Spleen (tissue), 11 donors: ENCODE measurements at regions not wholly inside any gene's neighbourhood (a gene's known extent, or its start where the extent isn't known, plus 50 kb on each side); places are given as distances from the start of the nearest gene placed in this dataset.

Experiments
- DNase-seq: peaks from one replicate; pipeline ENCODE4 v3.0.0-alpha.2; 2020
- H3K27ac ChIP-seq, 8 donors: fragments of 200-600 bp; sonication (generic) in 7 of 8; 1 replicate in 4 of 8; 2 replicates in 4 of 8; pipeline versions ENCODE4 v1.5.0 to v1.8.0; 2016 to 2021; ENCODE audit warnings: inconsistent platforms in 4 of 8, mild to moderate bottlenecking in 4 of 8, moderate library complexity in 1 of 8
- H3K27me3 ChIP-seq, 7 donors: fragments of 200-600 bp; sonication (generic) in 6 of 7; replicated peaks in 1 of 7; 1 replicate in 4 of 7; 2 replicates in 3 of 7; pipeline versions ENCODE4 v1.5.0 to v1.8.0; 2016 to 2021; ENCODE audit warnings: inconsistent platforms in 3 of 7, mild to moderate bottlenecking in 1 of 7
- H3K36me3 ChIP-seq, 6 donors: fragments of 200-600 bp; sonication (generic) in 5 of 6; 1 replicate in 4 of 6; 2 replicates in 2 of 6; pipeline versions ENCODE4 v1.5.0 to v1.8.0; 2016 to 2021; ENCODE audit warnings: inconsistent platforms in 2 of 6
- H3K4me1 ChIP-seq, 6 donors: fragments of 200-600 bp; sonication (generic) in 5 of 6; 1 replicate in 3 of 6; 2 replicates in 3 of 6; pipeline versions ENCODE4 v1.5.0 to v1.8.0; 2016 to 2021; ENCODE audit warnings: inconsistent platforms in 3 of 6
- H3K4me3 ChIP-seq, 8 donors: fragments of 200-600 bp; sonication (generic) in 7 of 8; 1 replicate in 4 of 8; 2 replicates in 4 of 8; pipeline versions ENCODE4 v1.5.0 to v1.8.0; 2016 to 2021; ENCODE audit warnings: inconsistent platforms in 4 of 8, mild to moderate bottlenecking in 4 of 8, moderate library complexity in 2 of 8
- H3K9me3 ChIP-seq, 8 donors: fragments of 200-600 bp; sonication (generic) in 7 of 8; 1 replicate in 4 of 8; 2 replicates in 4 of 8; pipeline versions ENCODE4 v1.5.0 to v1.8.0; 2016 to 2021; ENCODE audit warnings: inconsistent platforms in 4 of 8
- CTCF ChIP-seq, 11 experiments: fragments of 200-600 bp in 7 of 11; fragments of 450-650 bp in 4 of 11; sonication (generic) in 4 of 11; IDR thresholded peaks in 8 of 11; conservative IDR thresholded peaks in 3 of 11; 1 replicate in 7 of 11; 2 replicates in 4 of 11; pipeline versions ENCODE4 v1.4.0 to v1.8.0; 2016 to 2021; ENCODE audit warnings: antibody characterized with exemption in 11 of 11, inconsistent platforms in 4 of 11, mild to moderate bottlenecking in 1 of 11
- POLR2A ChIP-seq, 3 donors: fragments of 450-650 bp; IDR thresholded peaks; one replicate each; pipeline ENCODE4 v1.5.1; 2017; ENCODE audit warnings: antibody characterized with exemption in 3 of 3, mild to moderate bottlenecking in 1 of 3
- POLR2AphosphoS5 ChIP-seq, 3 donors: sonication (generic); formaldehyde crosslinking; IDR thresholded peaks; one replicate each; pipeline ENCODE4 v1.5.1; 2017; ENCODE audit warnings: antibody characterized with exemption in 3 of 3
- WGBS, 5 donors: extraction: QIAGEN DNeasy Blood & Tissue Kit in 3 of 5; methylation state at CpG; one replicate each; pipeline versions ENCODE4 v1.1.5 to v1.1.7; 2013 to 2018; 5-methylcytosine and 5-hydroxymethylcytosine counted together
- intact Hi-C: fragments of 100-400 bp; cut with DNase I; formaldehyde crosslinking; loops from one replicate; pipeline ENCODE4 v1.15.0; 2023; ENCODE audit warnings: low total_unique reads
- donor health status: healthy with polysubstance abuse.
- donor health status: DM: no; HTN: no; CAD: no; lungs with moderate emphysema.
- donor health status: DM: no; HTN: no; CAD: no.
- donor health status: Bipolar disorder and iron deficiency.
- donor health status: healthy.
- donor health status: DM: no; HTN: no; CAD: no.
- donor health status: DM: yes; HTN: yes; CAD: no.

GRCh38 chr2:182634386-182634785 lies 81.7 kb upstream of the DNAJC10 start:
- Histone ChIP-seq H3K27me3 (no peaks in the 10 kb centered on the region), H3K27ac (no peak overlapping the region), H3K4me3 (no peak overlapping the region), H3K9me3 (no peaks in the 10 kb centered on the region), H3K4me1 (no peaks in the 10 kb centered on the region), H3K36me3 (no peaks in the 10 kb centered on the region)
- 80 to 90% (median 83%) methylated on average over 3 of the region's 3 CpGs for WGBS, 5 donors
- DNase-seq, result no peak
- TF ChIP-seq CTCF (IDR thresholded peaks at IDR 0.05 in 8 of 11, conservative IDR thresholded peaks at IDR 0.05 in 3 of 11) (no peak), POLR2AphosphoS5 (IDR thresholded peaks at IDR 0.05) (no peak), POLR2A (IDR thresholded peaks at IDR 0.05) (no peak)
- intact Hi-C loops, result no loop called here

GRCh38 chr2:182636699-182637098 lies 79.4 kb upstream of the DNAJC10 start:
- no peak for DNase-seq
- Histone ChIP-seq H3K9me3 (no peaks in the 10 kb centered on the region), H3K4me1 (no peaks in the 10 kb centered on the region), H3K36me3 (no peaks in the 10 kb centered on the region), H3K27ac (no peak overlapping the region), H3K4me3 (no peak overlapping the region), H3K27me3 (no peaks in the 10 kb centered on the region)
- no peak for TF ChIP-seq CTCF (IDR thresholded peaks at IDR 0.05 in 8 of 11, conservative IDR thresholded peaks at IDR 0.05 in 3 of 11)
- TF ChIP-seq POLR2A (IDR thresholded peaks at IDR 0.05), result no peak
- no peak for TF ChIP-seq POLR2AphosphoS5 (IDR thresholded peaks at IDR 0.05)
- 46 to 93% (median 66%) methylated on average over 5 of the region's 5 CpGs for WGBS, 5 donors
- intact Hi-C loops, result no loop called here

- H3K4me1 ChIP-seq, result no peaks in the 10 kb centered on the region
- no peaks in the 10 kb centered on the region for H3K36me3 ChIP-seq
- intact Hi-C loops, result no loop called here
- no peak overlapping the region for H3K27ac ChIP-seq
- no peak overlapping the region for H3K4me3 ChIP-seq
- 85 to 94% (median 92%) methylated on average over 2 of the region's 2 CpGs for WGBS, 5 donors
- H3K27me3 ChIP-seq, result no peaks in the 10 kb centered on the region
- DNase-seq, result no peak
- TF ChIP-seq POLR2AphosphoS5 (IDR thresholded peaks at IDR 0.05), result no peak
- TF ChIP-seq POLR2A (IDR thresholded peaks at IDR 0.05), result no peak
- TF ChIP-seq CTCF (IDR thresholded peaks at IDR 0.05 in 8 of 11, conservative IDR thresholded peaks at IDR 0.05 in 3 of 11), result no peak
- H3K9me3 ChIP-seq, result no peaks in the 10 kb centered on the region
Measured at GRCh38 chr2:182638667-182639066, 77.4 kb upstream of the DNAJC10 start.

GRCh38 chr2:182639971-182640370 lies 76.1 kb upstream of the DNAJC10 start:
- TF ChIP-seq POLR2A (IDR thresholded peaks at IDR 0.05), result no peak
- no peak for TF ChIP-seq CTCF (IDR thresholded peaks at IDR 0.05 in 8 of 11, conservative IDR thresholded peaks at IDR 0.05 in 3 of 11)
- TF ChIP-seq POLR2AphosphoS5 (IDR thresholded peaks at IDR 0.05), result no peak
- WGBS, 5 donors, result 88 to 98% (median 97%) methylated on average over 2 of the region's 2 CpGs
- H3K4me1 ChIP-seq, result no peaks in the 10 kb centered on the region
- DNase-seq, result no peak
- no peaks in the 10 kb centered on the region for H3K27me3 ChIP-seq
- intact Hi-C loops, result no loop called here
- H3K4me3 ChIP-seq, result no peak overlapping the region
- H3K9me3 ChIP-seq, result no peaks in the 10 kb centered on the region
- H3K36me3 ChIP-seq, result no peaks in the 10 kb centered on the region
- H3K27ac ChIP-seq, result no peak overlapping the region
